ENCODE measurements at regions not wholly inside any gene's neighbourhood (a gene's known extent, or its start where the extent isn't known, plus 50 kb on each side); places are given as distances from the start of the nearest gene placed in this dataset.
"Not testable (repeated sequence)": the region's sequence is repeated elsewhere in the genome, so short reads cannot be mapped to it uniquely, and the experiment has no call there.

- Histone ChIP-seq H3K4me1 (replicated peaks in 1 of 2) (no peaks in the 10 kb centered on the region), H3K27ac (no peak overlapping the region), H3K4me3 (no peak overlapping the region)
- in situ Hi-C loops (cut with MboI; ENCODE audit: low pct_unique_long_range_greater_than_20kb in 2 of 9, low sequenced_read_pairs in 9 of 9, unreplicated experiment in 9 of 9) = loop anchor here in 6 of 9 experiments (25.0 kb wide), 4 partner anchors 344 to 544 kb away; no protein-coding TSS in a partner anchor
- 33 to 100% (median 61%) methylated on average over 1 to 2 of the region's 2 CpGs; no CpG with 5 or more reads in 1 of the 10 experiments for WGBS, 10 experiments
- no peak for ATAC-seq (replicated peaks in 6 of 8)
These were observed 137.1 kb upstream of the OLIG3 start for GRCh38 chr6:137631323-137631722.

- not testable (repeated sequence) for H3K27ac ChIP-seq; H3K4me1 ChIP-seq (replicated peaks in 1 of 2); ATAC-seq (replicated peaks in 6 of 8); H3K4me3 ChIP-seq
- 29 to 100% (median 89%) methylated on average over 1 to 9 of the region's 9 CpGs; no CpG with 5 or more reads in 1 of the 10 experiments for WGBS, 10 experiments
- in situ Hi-C loops (cut with MboI; ENCODE audit: low pct_unique_long_range_greater_than_20kb in 2 of 9, low sequenced_read_pairs in 9 of 9, unreplicated experiment in 9 of 9) = loop anchor here in 6 of 9 experiments (25.0 kb wide), 4 partner anchors 347 to 547 kb away; no protein-coding TSS in a partner anchor
These were observed 140.0 kb upstream of the OLIG3 start for GRCh38 chr6:137634177-137634576.

GRCh38 chr6:137637121-137637520, 142.9 kb upstream of the OLIG3 start:
- in situ Hi-C loops (cut with MboI; ENCODE audit: low pct_unique_long_range_greater_than_20kb in 2 of 9, low sequenced_read_pairs in 9 of 9, unreplicated experiment in 9 of 9) = loop anchor here in 6 of 9 experiments (25.0 kb wide), 4 partner anchors 350 to 550 kb away; no protein-coding TSS in a partner anchor

GRCh38 chr6:137638926-137639706, 144.9 kb upstream of the OLIG3 start:
- no peak for ATAC-seq (replicated peaks in 6 of 8)
- no peak overlapping the region for H3K27ac ChIP-seq
- in situ Hi-C loops (cut with MboI; ENCODE audit: low pct_unique_long_range_greater_than_20kb in 2 of 9, low sequenced_read_pairs in 9 of 9, unreplicated experiment in 9 of 9) = loop anchor here in 6 of 9 experiments (25.0 kb wide), 4 partner anchors 352 to 552 kb away; no protein-coding TSS in a partner anchor
- no peak overlapping the region for H3K4me3 ChIP-seq
- WGBS, 10 experiments = 0 to 100% (median 64%) methylated on average over 1 to 3 of the region's 3 CpGs
- H3K4me1 ChIP-seq (replicated peaks in 1 of 2) = no peaks in the 10 kb centered on the region

More at GRCh38 chr6:137637121-137637520, 142.9 kb upstream of the OLIG3 start:
- no peak overlapping the region for H3K27ac ChIP-seq
- WGBS, 10 experiments = 0 to 100% (median 78%) methylated on average over 1 of the region's 1 CpG; no CpG with 5 or more reads in 5 of the 10 experiments
- peak in 4 of 8 experiments; percentile 37 to 93 (median 83) for ATAC-seq (replicated peaks in 6 of 8)
- H3K4me3 ChIP-seq = no peak overlapping the region
- no peaks in the 10 kb centered on the region for H3K4me1 ChIP-seq (replicated peaks in 1 of 2)

- in situ Hi-C loops (cut with MboI; ENCODE audit: low pct_unique_long_range_greater_than_20kb in 2 of 9, low sequenced_read_pairs in 9 of 9, unreplicated experiment in 9 of 9) = loop anchor here in 7 of 9 experiments (10.0 to 25.0 kb wide), 6 partner anchors 353 to 553 kb away; no protein-coding TSS in a partner anchor
- Histone ChIP-seq H3K4me1 (replicated peaks in 1 of 2) (no peaks in the 10 kb centered on the region), H3K4me3 (no peak overlapping the region), H3K27ac (no peak overlapping the region)
- peak in 4 of 8 experiments; percentile 31 to 55 (median 45) for ATAC-seq (replicated peaks in 6 of 8)
- WGBS, 10 experiments = 40 to 100% (median 90%) methylated on average over 1 to 6 of the region's 7 CpGs; no CpG with 5 or more reads in 2 of the 10 experiments
These were observed 145.9 kb upstream of the OLIG3 start for GRCh38 chr6:137640086-137640485.

- ATAC-seq (replicated peaks in 6 of 8) = peak; percentile 83 to 94 (median 86)
- WGBS, 10 experiments = 0 to 21% (median 4%) methylated on average over 1 to 6 of the region's 6 CpGs
- Histone ChIP-seq H3K4me1 (replicated peaks in 1 of 2) (no peaks in the 10 kb centered on the region), H3K27ac (no peak overlapping the region), H3K4me3 (no peak overlapping the region)
- in situ Hi-C loops (cut with MboI; ENCODE audit: low pct_unique_long_range_greater_than_20kb in 2 of 9, low sequenced_read_pairs in 9 of 9, unreplicated experiment in 9 of 9) = loop anchor here in 7 of 9 experiments (10.0 to 25.0 kb wide), 6 partner anchors 354 to 554 kb away; no protein-coding TSS in a partner anchor
These were observed 147.4 kb upstream of the OLIG3 start for GRCh38 chr6:137641474-137642077.

GRCh38 chr6:137643210-137643609, 149.0 kb upstream of the OLIG3 start:
- H3K27ac ChIP-seq; H3K4me1 ChIP-seq (replicated peaks in 1 of 2); H3K4me3 ChIP-seq; ATAC-seq (replicated peaks in 6 of 8): not testable (repeated sequence)
- 32 to 90% (median 80%) methylated on average over 1 to 4 of the region's 4 CpGs for WGBS, 10 experiments
- in situ Hi-C loops (cut with MboI; ENCODE audit: low pct_unique_long_range_greater_than_20kb in 2 of 9, low sequenced_read_pairs in 9 of 9, unreplicated experiment in 9 of 9) = loop anchor here in 7 of 9 experiments (10.0 to 25.0 kb wide), 6 partner anchors 356 to 556 kb away; no protein-coding TSS in a partner anchor

GRCh38 chr6:137643644-137644043, 149.4 kb upstream of the OLIG3 start:
- H3K4me3 ChIP-seq; ATAC-seq (replicated peaks in 6 of 8); H3K4me1 ChIP-seq (replicated peaks in 1 of 2); H3K27ac ChIP-seq: not testable (repeated sequence)
- in situ Hi-C loops (cut with MboI; ENCODE audit: low pct_unique_long_range_greater_than_20kb in 2 of 9, low sequenced_read_pairs in 9 of 9, unreplicated experiment in 9 of 9) = loop anchor here in 7 of 9 experiments (10.0 to 25.0 kb wide), 6 partner anchors 356 to 556 kb away; no protein-coding TSS in a partner anchor
- 29 to 65% (median 52%) methylated on average over 1 to 2 of the region's 2 CpGs; no CpG with 5 or more reads in 3 of the 10 experiments for WGBS, 10 experiments

- no peak overlapping the region for H3K27ac ChIP-seq
- H3K4me1 ChIP-seq (replicated peaks in 1 of 2) = no peaks in the 10 kb centered on the region
- ATAC-seq (replicated peaks in 6 of 8) = no peak
- WGBS, 10 experiments = 72 to 100% (median 90%) methylated on average over 1 to 8 of the region's 13 CpGs; no CpG with 5 or more reads in 2 of the 10 experiments
- no peak overlapping the region for H3K4me3 ChIP-seq
- in situ Hi-C loops (cut with MboI; ENCODE audit: low pct_unique_long_range_greater_than_20kb in 2 of 9, low sequenced_read_pairs in 9 of 9, unreplicated experiment in 9 of 9) = loop anchor here in 7 of 9 experiments (10.0 to 25.0 kb wide), 6 partner anchors 359 to 559 kb away; no protein-coding TSS in a partner anchor
These were observed 151.7 kb upstream of the OLIG3 start for GRCh38 chr6:137645850-137646249.

- Histone ChIP-seq H3K27ac (no peak overlapping the region), H3K4me3 (no peak overlapping the region), H3K4me1 (replicated peaks in 1 of 2) (no peaks in the 10 kb centered on the region)
- in situ Hi-C loops (cut with MboI; ENCODE audit: low pct_unique_long_range_greater_than_20kb in 2 of 9, low sequenced_read_pairs in 9 of 9, unreplicated experiment in 9 of 9) = loop anchor here in 7 of 9 experiments (10.0 to 25.0 kb wide), 6 partner anchors 359 to 559 kb away; no protein-coding TSS in a partner anchor
- no CpG with 5 or more reads among the region's 1 CpG for WGBS, 10 experiments
- ATAC-seq (replicated peaks in 6 of 8) = peak in 3 of 8 experiments; percentile 27 to 92 (median 66)
These were observed 152.3 kb upstream of the OLIG3 start for GRCh38 chr6:137646484-137646883.

- no peak for ATAC-seq (replicated peaks in 6 of 8)
- 10 to 83% (median 69%) methylated on average over 1 to 5 of the region's 5 CpGs; no CpG with 5 or more reads in 2 of the 10 experiments for WGBS, 10 experiments
- Histone ChIP-seq H3K4me3 (no peak overlapping the region), H3K4me1 (replicated peaks in 1 of 2) (no peaks in the 10 kb centered on the region), H3K27ac (no peak overlapping the region)
- in situ Hi-C loops (cut with MboI; ENCODE audit: low pct_unique_long_range_greater_than_20kb in 2 of 9, low sequenced_read_pairs in 9 of 9, unreplicated experiment in 9 of 9) = loop anchor here in 7 of 9 experiments (10.0 to 25.0 kb wide), 6 partner anchors 361 to 561 kb away; no protein-coding TSS in a partner anchor
These were observed 153.7 kb upstream of the OLIG3 start for GRCh38 chr6:137647762-137648447.

GRCh38 chr6:137650720-137651119, 156.5 kb upstream of the OLIG3 start:
- no peak overlapping the region for H3K4me3 ChIP-seq
- ATAC-seq (replicated peaks in 6 of 8) = no peak
- no peaks in the 10 kb centered on the region for H3K4me1 ChIP-seq (replicated peaks in 1 of 2)
- no peak overlapping the region for H3K27ac ChIP-seq
- in situ Hi-C loops (cut with MboI; ENCODE audit: low pct_unique_long_range_greater_than_20kb in 2 of 9, low sequenced_read_pairs in 9 of 9, unreplicated experiment in 9 of 9) = no loop called here

Data from motor neuron (in vitro differentiated cells).